Naive thymus-derived CD4-positive, alpha-beta T cell (primary cell): ENCODE measurements at regions not wholly inside any gene's neighbourhood (a gene's known extent, or its start where the extent isn't known, plus 50 kb on each side); places are given as distances from the start of the nearest gene placed in this dataset.

Experiments used
- ATAC-seq: fragments of 150-1000 bp; cut with Tn5 transposase; 2 replicates; pipeline ENCODE4 v1.10.0; 2021; ENCODE audit warnings: mild to moderate bottlenecking, moderate library complexity
- CTCF ChIA-PET: fragments of 350-600 bp; sonication (Branson Sonifier 250); formaldehyde crosslinking; loops from one replicate; lab custom pipeline; 2021; ENCODE audit warnings: antibody characterized with exemption; lab: Charles Lee
- POLR2A ChIA-PET: fragments of 350-600 bp; sonication (Branson Sonifier 250); formaldehyde crosslinking; loops from one replicate; lab custom pipeline; 2021; ENCODE audit warnings: antibody characterized with exemption, inconsistent platforms; lab: Charles Lee
- DNase-seq, 9 donors: peaks; one replicate each; pipeline versions ENCODE4 v3.0.0 to v3.0.0-alpha.2; 2020 to 2022; ENCODE audit warnings: mixed read lengths in 1 of 9
- H3K27ac ChIP-seq: one replicate; pipeline ENCODE4 v1.7.0; 2013; ENCODE audit warnings: mild to moderate bottlenecking, low read depth, low read length, moderate library complexity
- H3K27me3 ChIP-seq, 2 donors: one replicate each; pipeline ENCODE4 v1.7.0; 2013; ENCODE audit warnings: low read length in 2 of 2, mild to moderate bottlenecking in 2 of 2, moderate library complexity in 2 of 2; ENCODE audit not compliant: control insufficient read depth in 2 of 2, insufficient read depth in 2 of 2
- H3K36me3 ChIP-seq, 3 experiments: 1 replicate in 2 of 3; 2 replicates in 1 of 3; pipeline ENCODE4 v1.7.0; 2013; ENCODE audit warnings: low read length in 3 of 3, mild to moderate bottlenecking in 3 of 3, moderate library complexity in 1 of 3; ENCODE audit not compliant: insufficient read depth in 3 of 3, control insufficient read depth in 2 of 3
- H3K4me1 ChIP-seq, 2 donors: one replicate each; pipeline ENCODE4 v1.7.0; 2013; ENCODE audit warnings: low read length in 2 of 2, mild to moderate bottlenecking in 2 of 2, moderate library complexity in 1 of 2; ENCODE audit not compliant: control insufficient read depth in 2 of 2, insufficient read depth in 2 of 2
- H3K4me3 ChIP-seq: 2 replicates; pipeline ENCODE4 v1.7.0; 2013; ENCODE audit warnings: mild to moderate bottlenecking, low read length
- H3K9me3 ChIP-seq, 3 experiments: 1 replicate in 2 of 3; 2 replicates in 1 of 3; pipeline ENCODE4 v1.7.0; 2013; ENCODE audit warnings: low read length in 3 of 3; ENCODE audit not compliant: control insufficient read depth in 2 of 3
- H3K27ac Mint-ChIP-seq, 9 donors: one replicate each; pipeline ENCODE4 v1.8.0; 2020 to 2022; ENCODE audit warnings: mixed read lengths in 9 of 9, mild to moderate bottlenecking in 8 of 9, moderate library complexity in 5 of 9, inconsistent platforms in 2 of 9
- H3K27me3 Mint-ChIP-seq, 5 donors: one replicate each; pipeline ENCODE4 v1.8.0; 2021 to 2022; ENCODE audit warnings: mixed read lengths in 5 of 5, mild to moderate bottlenecking in 1 of 5
- H3K36me3 Mint-ChIP-seq, 5 donors: one replicate each; pipeline ENCODE4 v1.8.0; 2020 to 2022; ENCODE audit warnings: mixed read lengths in 5 of 5, mild to moderate bottlenecking in 3 of 5, inconsistent platforms in 1 of 5
- H3K4me1 Mint-ChIP-seq, 7 donors: one replicate each; pipeline ENCODE4 v1.8.0; 2020 to 2022; ENCODE audit warnings: mixed read lengths in 7 of 7, mild to moderate bottlenecking in 3 of 7, inconsistent platforms in 1 of 7
- H3K4me3 Mint-ChIP-seq, 10 donors: one replicate each; pipeline ENCODE4 v1.8.0; 2020 to 2022; ENCODE audit warnings: mild to moderate bottlenecking in 10 of 10, mixed read lengths in 10 of 10, moderate library complexity in 6 of 10, inconsistent platforms in 2 of 10
- H3K9me3 Mint-ChIP-seq, 11 donors: one replicate each; pipeline ENCODE4 v1.8.0; 2020 to 2022; ENCODE audit warnings: mixed read lengths in 11 of 11, mild to moderate bottlenecking in 4 of 11, inconsistent platforms in 1 of 11, moderate library complexity in 1 of 11
- intact Hi-C, 2 donors: fragments of 100-400 bp; cut with micrococcal nuclease; formaldehyde crosslinking; loops; one replicate each; pipeline ENCODE4 v1.15.1; 2023

DNA sequence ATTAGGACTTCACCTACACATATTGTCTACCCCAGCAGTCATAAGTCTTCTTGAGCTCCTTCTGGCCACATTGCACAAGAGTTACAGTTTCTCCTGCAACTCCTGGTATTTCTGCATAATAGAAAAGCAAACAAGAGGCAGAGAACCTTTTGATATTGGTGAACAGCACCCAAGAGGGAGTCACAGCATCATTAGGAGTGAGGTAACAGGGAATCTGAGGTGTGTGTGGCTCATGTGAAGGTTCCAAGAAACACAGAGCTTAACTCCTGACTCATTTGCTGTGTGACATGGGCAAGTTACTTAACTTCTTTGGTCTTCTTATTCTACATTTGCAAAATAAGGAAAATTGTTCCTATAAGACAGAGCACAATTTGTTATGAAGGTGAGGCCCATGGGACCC, 374.6 kb downstream of the INSC start:
- Histone ChIP-seq H3K4me3 (no peak overlapping the region), H3K4me1 (no peaks in the 10 kb centered on the region), H3K36me3 (no peaks in the 10 kb centered on the region), H3K27ac (no peak overlapping the region), H3K9me3 (no peaks in the 10 kb centered on the region), H3K27me3 (no peaks in the 10 kb centered on the region)
- peaks cover 0 to 16% (median 8%) of the 10 kb centered on the region in 5 donors for H3K27me3 Mint-ChIP-seq
- ChIA-PET POLR2A (no interaction called here), CTCF (no interaction called here)
- ATAC-seq, result no peak
- H3K27ac Mint-ChIP-seq, result no peak overlapping the region
- peaks cover 0 to 6% (median 3%) of the 10 kb centered on the region in 11 donors for H3K9me3 Mint-ChIP-seq
- peaks cover 0 to 8% (median 0%) of the 10 kb centered on the region in 5 donors for H3K36me3 Mint-ChIP-seq
- H3K4me3 Mint-ChIP-seq, result no peak overlapping the region
- no peaks in the 10 kb centered on the region for H3K4me1 Mint-ChIP-seq
- DNase-seq, result no peak
- intact Hi-C loops, result no loop called here

DNA sequence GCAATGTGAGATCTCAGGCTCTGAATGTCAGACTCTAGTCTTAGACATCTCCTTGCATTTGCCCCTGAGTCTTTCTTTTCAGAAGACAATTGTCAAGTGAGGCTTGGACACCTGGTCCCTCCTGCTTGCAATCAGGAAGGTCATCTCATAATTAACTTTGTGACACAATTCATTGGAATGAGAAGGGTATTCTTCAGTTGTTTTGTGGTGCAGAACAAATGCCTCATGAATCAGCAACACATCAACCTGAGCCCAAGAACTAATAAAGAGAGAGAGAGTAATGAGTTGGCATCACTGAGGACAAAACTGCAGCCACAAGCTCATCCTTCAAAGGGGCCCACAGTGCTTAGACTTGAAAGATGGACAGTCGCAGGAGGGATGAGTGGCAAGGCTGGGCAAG, 375.8 kb downstream of the INSC start:
- H3K4me1 Mint-ChIP-seq, result no peaks in the 10 kb centered on the region
- Histone ChIP-seq H3K4me3 (no peak overlapping the region), H3K27ac (no peak overlapping the region), H3K27me3 (no peaks in the 10 kb centered on the region), H3K4me1 (no peaks in the 10 kb centered on the region), H3K9me3 (no peaks in the 10 kb centered on the region), H3K36me3 (no peaks in the 10 kb centered on the region)
- peaks cover 0 to 6% (median 0%) of the 10 kb centered on the region in 11 donors for H3K9me3 Mint-ChIP-seq
- peaks cover 0 to 16% (median 8%) of the 10 kb centered on the region in 5 donors for H3K27me3 Mint-ChIP-seq
- CTCF ChIA-PET, result no interaction called here
- ATAC-seq, result no peak
- no peak for DNase-seq
- H3K27ac Mint-ChIP-seq, result no peak overlapping the region
- H3K4me3 Mint-ChIP-seq, result no peak overlapping the region
- intact Hi-C loops, result no loop called here
- peaks cover 0 to 8% (median 0%) of the 10 kb centered on the region in 5 donors for H3K36me3 Mint-ChIP-seq
- POLR2A ChIA-PET, result no interaction called here

DNA sequence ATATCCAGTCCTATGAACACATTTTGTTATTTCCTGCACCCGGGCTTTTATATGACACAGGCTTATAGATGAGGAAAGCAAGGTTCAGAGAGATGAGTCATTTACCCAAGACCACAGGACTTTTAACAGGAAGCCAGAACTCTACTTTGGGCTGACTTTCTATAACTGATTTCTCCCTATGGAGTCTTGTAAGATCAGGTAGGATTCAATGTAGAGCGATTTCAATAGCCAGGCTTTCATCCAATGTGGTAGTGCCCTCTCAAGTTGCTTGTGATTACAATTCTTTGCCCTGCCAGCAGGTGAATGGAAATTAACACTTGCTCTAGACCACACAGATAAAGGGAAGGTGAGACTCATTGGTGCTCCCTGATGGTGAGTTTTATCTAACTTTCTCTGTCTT, 378.3 kb downstream of the INSC start:
- no peaks in the 10 kb centered on the region for H3K27me3 ChIP-seq
- Mint-ChIP-seq H3K27me3 (peaks cover 0 to 15% (median 8%) of the 10 kb centered on the region in 5 donors), H3K4me1 (no peaks in the 10 kb centered on the region), H3K4me3 (no peak overlapping the region), H3K27ac (no peak overlapping the region), H3K9me3 (peaks cover 0 to 5% (median 0%) of the 10 kb centered on the region in 11 donors), H3K36me3 (peaks cover 0 to 7% (median 0%) of the 10 kb centered on the region in 5 donors)
- ChIA-PET CTCF (no interaction called here), POLR2A (no interaction called here)
- H3K36me3 ChIP-seq, result no peaks in the 10 kb centered on the region
- no peaks in the 10 kb centered on the region for H3K4me1 ChIP-seq
- ATAC-seq, result no peak
- intact Hi-C loops, result no loop called here
- H3K9me3 ChIP-seq, result no peaks in the 10 kb centered on the region
- DNase-seq, result no peak
- no peak overlapping the region for H3K4me3 ChIP-seq
- no peak overlapping the region for H3K27ac ChIP-seq

DNA sequence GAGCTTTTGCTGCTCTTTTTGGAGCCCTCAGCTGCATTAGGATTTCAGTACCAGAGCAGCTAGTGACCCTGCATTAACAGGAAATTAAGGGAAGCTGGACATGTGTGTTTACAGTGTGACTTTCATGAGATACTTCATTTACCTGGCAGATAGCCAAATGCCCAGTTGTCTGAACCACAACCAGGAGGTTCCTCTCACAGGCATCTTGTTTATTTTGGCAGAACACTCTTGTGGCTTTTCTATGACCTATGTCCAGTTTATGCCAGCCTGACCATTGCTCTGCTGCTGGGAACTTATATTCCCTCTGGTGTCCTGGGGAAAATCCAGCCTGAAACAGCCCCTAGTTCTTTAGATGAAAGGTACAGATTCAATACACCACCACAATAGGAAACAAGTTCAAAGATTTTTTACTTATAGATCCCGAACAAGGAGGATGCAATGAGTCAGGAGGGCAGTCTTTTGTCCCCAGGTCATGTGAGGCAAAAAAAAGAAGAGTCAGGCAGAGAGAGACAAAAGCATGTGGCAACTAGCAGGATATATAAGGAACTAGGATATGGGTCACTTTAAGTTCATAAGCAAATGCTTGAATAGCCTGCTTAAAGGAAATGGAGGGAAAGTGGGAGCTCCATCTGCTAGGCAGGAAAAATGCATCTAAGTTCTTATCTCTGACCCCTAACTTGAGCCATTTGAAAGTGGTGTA, 379.3 kb downstream of the INSC start:
- ChIA-PET CTCF (no interaction called here), POLR2A (no interaction called here)
- Histone ChIP-seq H3K27me3 (no peaks in the 10 kb centered on the region), H3K9me3 (no peaks in the 10 kb centered on the region), H3K4me3 (no peak overlapping the region), H3K36me3 (no peaks in the 10 kb centered on the region), H3K4me1 (no peaks in the 10 kb centered on the region), H3K27ac (no peak overlapping the region)
- peaks cover 0 to 5% (median 0%) of the 10 kb centered on the region in 11 donors for H3K9me3 Mint-ChIP-seq
- peaks cover 0 to 14% (median 8%) of the 10 kb centered on the region in 5 donors for H3K27me3 Mint-ChIP-seq
- H3K27ac Mint-ChIP-seq, result no peak overlapping the region
- no peaks in the 10 kb centered on the region for H3K4me1 Mint-ChIP-seq
- DNase-seq, result no peak
- no peak for ATAC-seq
- H3K36me3 Mint-ChIP-seq, result peaks cover 0 to 5% (median 0%) of the 10 kb centered on the region in 5 donors
- intact Hi-C loops, result no loop called here
- H3K4me3 Mint-ChIP-seq, result no peak overlapping the region

DNA sequence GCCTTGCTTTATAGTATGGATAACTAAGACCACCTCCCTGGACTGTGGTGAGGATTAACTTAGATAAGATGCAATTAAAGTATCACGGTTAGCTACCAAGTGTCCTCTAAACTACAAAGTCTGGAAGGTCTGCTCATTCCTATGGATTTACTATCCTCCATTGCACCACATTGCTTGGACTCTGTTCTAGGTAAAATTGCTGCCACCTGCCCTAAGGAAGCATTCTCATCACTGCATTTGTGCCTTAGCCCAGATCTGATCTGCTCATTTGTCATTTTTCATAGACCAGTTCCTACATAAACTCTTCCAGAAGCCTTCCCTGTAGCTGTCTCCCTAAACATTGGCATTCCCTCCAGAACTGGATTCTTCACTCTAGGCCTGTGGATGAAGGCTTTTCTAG, 380.0 kb downstream of the INSC start:
- H3K4me1 ChIP-seq, result no peaks in the 10 kb centered on the region
- no peaks in the 10 kb centered on the region for H3K36me3 ChIP-seq
- peaks cover 0 to 5% (median 0%) of the 10 kb centered on the region in 5 donors for H3K36me3 Mint-ChIP-seq
- no peaks in the 10 kb centered on the region for H3K4me1 Mint-ChIP-seq
- H3K27me3 ChIP-seq, result no peaks in the 10 kb centered on the region
- no peak overlapping the region for H3K4me3 ChIP-seq
- no peaks in the 10 kb centered on the region for H3K9me3 ChIP-seq
- peaks cover 0 to 5% (median 0%) of the 10 kb centered on the region in 11 donors for H3K9me3 Mint-ChIP-seq
- ATAC-seq (no peak), DNase-seq (no peak)
- intact Hi-C loops, result no loop called here
- H3K27ac Mint-ChIP-seq, result no peak overlapping the region
- ChIA-PET POLR2A (no interaction called here), CTCF (no interaction called here)
- H3K4me3 Mint-ChIP-seq, result no peak overlapping the region
- H3K27ac ChIP-seq, result no peak overlapping the region
- peaks cover 0 to 16% (median 11%) of the 10 kb centered on the region in 5 donors for H3K27me3 Mint-ChIP-seq

DNA sequence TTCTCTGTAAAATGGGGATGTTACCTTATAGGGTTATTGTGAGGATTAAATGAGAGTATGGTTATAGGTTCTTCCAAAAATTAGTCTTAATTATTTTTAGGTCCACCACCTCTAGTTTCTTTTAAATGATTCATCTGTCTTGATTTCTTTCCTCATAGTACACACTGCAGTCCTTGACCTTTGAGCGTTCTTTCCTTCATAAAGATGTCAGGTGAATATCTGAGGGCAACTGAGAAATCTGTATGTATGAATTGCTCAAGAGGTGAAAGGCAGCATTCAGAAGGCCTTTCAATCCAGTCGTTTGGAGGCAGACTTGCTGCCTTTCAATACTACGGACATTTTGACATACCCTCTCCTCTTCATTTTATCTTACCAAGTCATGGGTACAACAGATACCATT, 380.7 kb downstream of the INSC start:
- no peaks in the 10 kb centered on the region for H3K27me3 ChIP-seq
- intact Hi-C loops, result no loop called here
- H3K4me3 ChIP-seq, result no peak overlapping the region
- peaks cover 0 to 14% (median 11%) of the 10 kb centered on the region in 5 donors for H3K27me3 Mint-ChIP-seq
- ChIA-PET POLR2A (no interaction called here), CTCF (no interaction called here)
- no peak for ATAC-seq
- H3K27ac ChIP-seq, result no peak overlapping the region
- H3K36me3 Mint-ChIP-seq, result peaks cover 0 to 2% (median 0%) of the 10 kb centered on the region in 5 donors
- H3K4me3 Mint-ChIP-seq, result no peak overlapping the region
- no peaks in the 10 kb centered on the region for H3K4me1 Mint-ChIP-seq
- H3K9me3 ChIP-seq, result no peaks in the 10 kb centered on the region
- no peaks in the 10 kb centered on the region for H3K4me1 ChIP-seq
- H3K9me3 Mint-ChIP-seq, result peaks cover 0 to 5% (median 0%) of the 10 kb centered on the region in 11 donors
- H3K36me3 ChIP-seq, result no peaks in the 10 kb centered on the region
- DNase-seq, result no peak
- no peak overlapping the region for H3K27ac Mint-ChIP-seq

DNA sequence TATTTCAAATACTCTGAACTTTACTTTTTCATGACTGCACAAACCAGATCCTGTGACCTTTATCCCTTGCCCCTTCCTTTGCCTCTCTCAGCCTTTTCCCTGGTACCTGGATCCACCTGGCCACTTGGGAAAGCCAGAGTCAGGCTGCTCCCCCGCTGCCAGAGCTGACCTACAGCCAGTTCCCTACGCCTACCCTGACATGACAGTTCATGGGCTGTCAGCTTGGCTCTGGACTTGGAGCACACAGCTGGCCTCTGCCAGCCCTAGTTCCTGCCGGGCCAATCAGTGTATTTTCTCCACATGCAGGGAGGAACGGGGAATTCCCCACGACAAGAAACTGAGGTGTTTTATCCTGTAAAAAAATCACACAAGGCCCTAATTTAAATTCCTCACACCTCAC, 382.6 kb downstream of the INSC start:
- DNase-seq (no peak), ATAC-seq (no peak)
- Histone ChIP-seq H3K36me3 (no peaks in the 10 kb centered on the region), H3K4me3 (no peak overlapping the region), H3K9me3 (no peaks in the 10 kb centered on the region), H3K27me3 (no peaks in the 10 kb centered on the region), H3K27ac (no peak overlapping the region), H3K4me1 (no peaks in the 10 kb centered on the region)
- Mint-ChIP-seq H3K4me3 (no peak overlapping the region), H3K27me3 (peaks cover 0 to 12% (median 11%) of the 10 kb centered on the region in 5 donors), H3K9me3 (peaks cover 0 to 2% (median 0%) of the 10 kb centered on the region in 11 donors), H3K4me1 (no peaks in the 10 kb centered on the region), H3K27ac (no peak overlapping the region), H3K36me3 (no peaks in the 10 kb centered on the region)
- intact Hi-C loops, result no loop called here
- ChIA-PET CTCF (no interaction called here), POLR2A (no interaction called here)
